Naive thymus-derived CD4-positive, alpha-beta T cell (primary cell): ENCODE measurements at regions not wholly inside any gene's neighbourhood (a gene's known extent, or its start where the extent isn't known, plus 50 kb on each side); places are given as distances from the start of the nearest gene placed in this dataset.

ENCODE experiments used
- ATAC-seq: fragments of 150-1000 bp; cut with Tn5 transposase; 2 replicates; pipeline ENCODE4 v1.10.0; 2021; ENCODE audit warnings: mild to moderate bottlenecking, moderate library complexity
- CTCF ChIA-PET: fragments of 350-600 bp; sonication (Branson Sonifier 250); formaldehyde crosslinking; loops from one replicate; lab custom pipeline; 2021; ENCODE audit warnings: antibody characterized with exemption; lab: Charles Lee
- POLR2A ChIA-PET: fragments of 350-600 bp; sonication (Branson Sonifier 250); formaldehyde crosslinking; loops from one replicate; lab custom pipeline; 2021; ENCODE audit warnings: antibody characterized with exemption, inconsistent platforms; lab: Charles Lee
- DNase-seq, 9 donors: peaks; one replicate each; pipeline versions ENCODE4 v3.0.0 to v3.0.0-alpha.2; 2020 to 2022; ENCODE audit warnings: mixed read lengths in 1 of 9
- H3K27ac ChIP-seq: one replicate; pipeline ENCODE4 v1.7.0; 2013; ENCODE audit warnings: mild to moderate bottlenecking, low read depth, low read length, moderate library complexity
- H3K27me3 ChIP-seq, 2 donors: one replicate each; pipeline ENCODE4 v1.7.0; 2013; ENCODE audit warnings: low read length in 2 of 2, mild to moderate bottlenecking in 2 of 2, moderate library complexity in 2 of 2; ENCODE audit not compliant: control insufficient read depth in 2 of 2, insufficient read depth in 2 of 2
- H3K36me3 ChIP-seq, 3 experiments: 1 replicate in 2 of 3; 2 replicates in 1 of 3; pipeline ENCODE4 v1.7.0; 2013; ENCODE audit warnings: low read length in 3 of 3, mild to moderate bottlenecking in 3 of 3, moderate library complexity in 1 of 3; ENCODE audit not compliant: insufficient read depth in 3 of 3, control insufficient read depth in 2 of 3
- H3K4me1 ChIP-seq, 2 donors: one replicate each; pipeline ENCODE4 v1.7.0; 2013; ENCODE audit warnings: low read length in 2 of 2, mild to moderate bottlenecking in 2 of 2, moderate library complexity in 1 of 2; ENCODE audit not compliant: control insufficient read depth in 2 of 2, insufficient read depth in 2 of 2
- H3K4me3 ChIP-seq: 2 replicates; pipeline ENCODE4 v1.7.0; 2013; ENCODE audit warnings: mild to moderate bottlenecking, low read length
- H3K9me3 ChIP-seq, 3 experiments: 1 replicate in 2 of 3; 2 replicates in 1 of 3; pipeline ENCODE4 v1.7.0; 2013; ENCODE audit warnings: low read length in 3 of 3; ENCODE audit not compliant: control insufficient read depth in 2 of 3
- H3K27ac Mint-ChIP-seq, 9 donors: one replicate each; pipeline ENCODE4 v1.8.0; 2020 to 2022; ENCODE audit warnings: mixed read lengths in 9 of 9, mild to moderate bottlenecking in 8 of 9, moderate library complexity in 5 of 9, inconsistent platforms in 2 of 9
- H3K27me3 Mint-ChIP-seq, 5 donors: one replicate each; pipeline ENCODE4 v1.8.0; 2021 to 2022; ENCODE audit warnings: mixed read lengths in 5 of 5, mild to moderate bottlenecking in 1 of 5
- H3K36me3 Mint-ChIP-seq, 5 donors: one replicate each; pipeline ENCODE4 v1.8.0; 2020 to 2022; ENCODE audit warnings: mixed read lengths in 5 of 5, mild to moderate bottlenecking in 3 of 5, inconsistent platforms in 1 of 5
- H3K4me1 Mint-ChIP-seq, 7 donors: one replicate each; pipeline ENCODE4 v1.8.0; 2020 to 2022; ENCODE audit warnings: mixed read lengths in 7 of 7, mild to moderate bottlenecking in 3 of 7, inconsistent platforms in 1 of 7
- H3K4me3 Mint-ChIP-seq, 10 donors: one replicate each; pipeline ENCODE4 v1.8.0; 2020 to 2022; ENCODE audit warnings: mild to moderate bottlenecking in 10 of 10, mixed read lengths in 10 of 10, moderate library complexity in 6 of 10, inconsistent platforms in 2 of 10
- H3K9me3 Mint-ChIP-seq, 11 donors: one replicate each; pipeline ENCODE4 v1.8.0; 2020 to 2022; ENCODE audit warnings: mixed read lengths in 11 of 11, mild to moderate bottlenecking in 4 of 11, inconsistent platforms in 1 of 11, moderate library complexity in 1 of 11
- intact Hi-C, 2 donors: fragments of 100-400 bp; cut with micrococcal nuclease; formaldehyde crosslinking; loops; one replicate each; pipeline ENCODE4 v1.15.1; 2023

- no peaks in the 10 kb centered on the region for H3K27me3 ChIP-seq
- no peak overlapping the region for H3K4me3 ChIP-seq
- ATAC-seq (no peak), DNase-seq (no peak)
- ChIA-PET CTCF (interaction anchor here (0.6 kb wide), 1 partner anchor 31 kb away, joined by 3 read pairs; no protein-coding TSS in a partner anchor), POLR2A (no interaction called here)
- H3K9me3 ChIP-seq, result no peaks in the 10 kb centered on the region
- Mint-ChIP-seq H3K27ac (peak overlapping the region in 1 of 9 donors; percentile 36), H3K36me3 (no peaks in the 10 kb centered on the region), H3K9me3 (peaks cover 0 to 2% (median 0%) of the 10 kb centered on the region in 11 donors), H3K27me3 (peaks cover 0 to 9% (median 5%) of the 10 kb centered on the region in 5 donors), H3K4me1 (peaks cover 0 to 10% (median 4%) of the 10 kb centered on the region in 7 donors), H3K4me3 (no peak overlapping the region)
- no peak overlapping the region for H3K27ac ChIP-seq
- intact Hi-C loops, result no loop called here
- no peaks in the 10 kb centered on the region for H3K4me1 ChIP-seq
- no peaks in the 10 kb centered on the region for H3K36me3 ChIP-seq
These were observed 157.6 kb upstream of the PLXNA4 start for GRCh38 chr7:132733860-132734259.

- Histone ChIP-seq H3K9me3 (no peaks in the 10 kb centered on the region), H3K36me3 (no peaks in the 10 kb centered on the region), H3K27me3 (no peaks in the 10 kb centered on the region), H3K27ac (no peak overlapping the region), H3K4me3 (no peak overlapping the region), H3K4me1 (no peaks in the 10 kb centered on the region)
- Mint-ChIP-seq H3K27me3 (peaks cover 0 to 8% (median 0%) of the 10 kb centered on the region in 5 donors), H3K4me1 (peaks cover 0 to 7% (median 4%) of the 10 kb centered on the region in 7 donors), H3K9me3 (no peaks in the 10 kb centered on the region), H3K4me3 (no peak overlapping the region), H3K36me3 (no peaks in the 10 kb centered on the region), H3K27ac (no peak overlapping the region)
- intact Hi-C loops, result no loop called here
- ATAC-seq (no peak), DNase-seq (no peak)
- ChIA-PET POLR2A (no interaction called here), CTCF (no interaction called here)
These were observed 156.1 kb upstream of the PLXNA4 start for GRCh38 chr7:132732321-132732865.

GRCh38 chr7:132730105-132730504 lies 153.8 kb upstream of the PLXNA4 start:
- POLR2A ChIA-PET, result no interaction called here
- no peak overlapping the region for H3K4me3 Mint-ChIP-seq
- H3K4me1 Mint-ChIP-seq, result peaks cover 0 to 7% (median 4%) of the 10 kb centered on the region in 7 donors
- Histone ChIP-seq H3K4me3 (no peak overlapping the region), H3K27me3 (no peaks in the 10 kb centered on the region), H3K27ac (no peak overlapping the region), H3K36me3 (no peaks in the 10 kb centered on the region), H3K4me1 (no peaks in the 10 kb centered on the region), H3K9me3 (no peaks in the 10 kb centered on the region)
- H3K36me3 Mint-ChIP-seq, result no peaks in the 10 kb centered on the region
- ATAC-seq, result no peak
- H3K27ac Mint-ChIP-seq, result no peak overlapping the region
- H3K9me3 Mint-ChIP-seq, result no peaks in the 10 kb centered on the region
- no peak for DNase-seq
- H3K27me3 Mint-ChIP-seq, result peaks cover 0 to 3% (median 0%) of the 10 kb centered on the region in 5 donors
- intact Hi-C loops, result no loop called here
- CTCF ChIA-PET, result no interaction called here

- Histone ChIP-seq H3K4me1 (no peaks in the 10 kb centered on the region), H3K36me3 (no peaks in the 10 kb centered on the region), H3K27ac (no peak overlapping the region), H3K27me3 (no peaks in the 10 kb centered on the region), H3K9me3 (peaks cover 0 to 7% (median 0%) of the 10 kb centered on the region in 3 experiments), H3K4me3 (no peak overlapping the region)
- Mint-ChIP-seq H3K27ac (peak overlapping the region in 1 of 9 donors; percentile 47), H3K27me3 (peaks cover 0 to 11% (median 0%) of the 10 kb centered on the region in 5 donors), H3K4me1 (no peaks in the 10 kb centered on the region), H3K9me3 (peaks cover 5 to 22% (median 15%) of the 10 kb centered on the region in 11 donors), H3K36me3 (peaks cover 0 to 22% (median 14%) of the 10 kb centered on the region in 5 donors), H3K4me3 (no peak overlapping the region)
- ChIA-PET CTCF (no interaction called here), POLR2A (no interaction called here)
- DNase-seq (no peak), ATAC-seq (no peak)
- intact Hi-C loops, result no loop called here
These were observed 147.3 kb upstream of the PLXNA4 start for GRCh38 chr7:132723506-132724081.

GRCh38 chr7:132720835-132721234 lies 144.6 kb upstream of the PLXNA4 start:
- H3K4me1 Mint-ChIP-seq, result no peaks in the 10 kb centered on the region
- H3K9me3 Mint-ChIP-seq, result peaks cover 5 to 25% (median 16%) of the 10 kb centered on the region in 11 donors
- H3K27me3 ChIP-seq, result no peaks in the 10 kb centered on the region
- H3K4me3 Mint-ChIP-seq, result no peak overlapping the region
- ATAC-seq (no peak), DNase-seq (no peak)
- no peaks in the 10 kb centered on the region for H3K36me3 ChIP-seq
- no peak overlapping the region for H3K27ac ChIP-seq
- peaks cover 0 to 9% (median 0%) of the 10 kb centered on the region in 5 donors for H3K27me3 Mint-ChIP-seq
- H3K4me3 ChIP-seq, result no peak overlapping the region
- H3K4me1 ChIP-seq, result no peaks in the 10 kb centered on the region
- ChIA-PET CTCF (no interaction called here), POLR2A (no interaction called here)
- intact Hi-C loops, result no loop called here
- peaks cover 0 to 24% (median 14%) of the 10 kb centered on the region in 5 donors for H3K36me3 Mint-ChIP-seq
- H3K9me3 ChIP-seq, result peaks cover 0 to 7% (median 0%) of the 10 kb centered on the region in 3 experiments
- no peak overlapping the region for H3K27ac Mint-ChIP-seq

GRCh38 chr7:132713893-132714292 lies 137.6 kb upstream of the PLXNA4 start:
- Histone ChIP-seq H3K27me3 (no peaks in the 10 kb centered on the region), H3K4me3 (no peak overlapping the region), H3K4me1 (no peaks in the 10 kb centered on the region), H3K36me3 (no peaks in the 10 kb centered on the region), H3K9me3 (peaks cover 0 to 2% (median 0%) of the 10 kb centered on the region in 3 experiments), H3K27ac (no peak overlapping the region)
- DNase-seq, result no peak
- H3K27me3 Mint-ChIP-seq, result peaks cover 0 to 2% (median 0%) of the 10 kb centered on the region in 5 donors
- CTCF ChIA-PET, result interaction anchor here (0.6 to 0.9 kb wide), 3 partner anchors 8 to 150 kb away, joined by 3 read pairs; no protein-coding TSS in a partner anchor
- H3K9me3 Mint-ChIP-seq, result peaks cover 0 to 6% (median 3%) of the 10 kb centered on the region in 11 donors
- no peak for ATAC-seq
- no peak overlapping the region for H3K27ac Mint-ChIP-seq
- H3K4me1 Mint-ChIP-seq, result peaks cover 0 to 5% (median 0%) of the 10 kb centered on the region in 7 donors
- POLR2A ChIA-PET, result no interaction called here
- H3K4me3 Mint-ChIP-seq, result no peak overlapping the region
- intact Hi-C loops, result no loop called here
- peaks cover 0 to 7% (median 2%) of the 10 kb centered on the region in 5 donors for H3K36me3 Mint-ChIP-seq
